Adrenal gland (tissue), 9 donors: ENCODE measurements at regions not wholly inside any gene's neighbourhood (a gene's known extent, or its start where the extent isn't known, plus 50 kb on each side); places are given as distances from the start of the nearest gene placed in this dataset.

ENCODE experiments used
- DNase-seq, 7 donors: peaks; one replicate each; pipeline ENCODE4 v3.0.0-alpha.2; 2019 to 2020
- H3K27ac ChIP-seq, 5 donors: fragments of 200-600 bp; sonication (generic) in 4 of 5; 1 replicate in 3 of 5; 2 replicates in 2 of 5; pipeline versions ENCODE4 v1.5.1 to v1.8.0; 2016 to 2020; ENCODE audit warnings: mild to moderate bottlenecking in 1 of 5
- H3K27me3 ChIP-seq: fragments of 200-600 bp; 2 replicates; pipeline ENCODE4 v1.8.0; 2021
- H3K36me3 ChIP-seq, 2 donors: fragments of 200-600 bp; replicated peaks in 1 of 2; 1 replicate in 1 of 2; 2 replicates in 1 of 2; pipeline versions ENCODE4 v1.5.1 to v1.8.0; 2018 to 2022
- H3K4me1 ChIP-seq, 2 donors: fragments of 200-600 bp; replicated peaks in 1 of 2; 1 replicate in 1 of 2; 2 replicates in 1 of 2; pipeline versions ENCODE4 v1.5.1 to v1.8.0; 2018 to 2021
- H3K4me3 ChIP-seq, 4 donors: fragments of 200-600 bp; sonication (generic) in 3 of 4; one replicate each; pipeline ENCODE4 v1.5.1; 2016 to 2018
- H3K9me3 ChIP-seq, 3 donors: fragments of 200-600 bp; sonication (generic) in 1 of 3; replicated peaks in 1 of 3; 1 replicate in 2 of 3; 2 replicates in 1 of 3; pipeline versions ENCODE4 v1.5.1 to v1.8.0; 2016 to 2021
- CTCF ChIP-seq, 6 experiments: fragments of 450-650 bp in 4 of 6; fragments of 200-600 bp in 2 of 6; sonication (generic) in 1 of 6; IDR thresholded peaks; 1 replicate in 5 of 6; 2 replicates in 1 of 6; pipeline versions ENCODE4 v1.5.1 to v1.8.0; 2016 to 2021; ENCODE audit warnings: antibody characterized with exemption in 6 of 6, mild to moderate bottlenecking in 2 of 6, moderate library complexity in 1 of 6
- POLR2A ChIP-seq, 2 donors: fragments of 450-650 bp; IDR thresholded peaks; one replicate each; pipeline ENCODE4 v1.6.1; 2017; ENCODE audit warnings: antibody characterized with exemption in 2 of 2, mild to moderate bottlenecking in 2 of 2, moderate library complexity in 1 of 2
- WGBS, 4 donors: extraction: QIAGEN DNeasy Blood & Tissue Kit in 2 of 4; methylation state at CpG; one replicate each; pipeline versions ENCODE4 v1.1.5 to v1.1.7; 2013 to 2017; 5-methylcytosine and 5-hydroxymethylcytosine counted together
- intact Hi-C, 2 donors: fragments of 100-400 bp; cut with DNase I; formaldehyde crosslinking; loops; one replicate each; pipeline versions ENCODE4 v1.14.1 to v1.15.0; 2022 to 2023
- donor health status: healthy with polysubstance abuse.
- donor health status: Bipolar disorder and iron deficiency.
- donor health status: DM: yes; HTN: yes; CAD: no.
- donor health status: DM: no; HTN: no; CAD: no.
- donor health status: DM: no; HTN: no; CAD: no.

- Histone ChIP-seq H3K9me3 (no peaks in the 10 kb centered on the region), H3K36me3 (no peaks in the 10 kb centered on the region), H3K4me1 (no peaks in the 10 kb centered on the region), H3K27me3 (no peaks in the 10 kb centered on the region), H3K27ac (no peak overlapping the region), H3K4me3 (no peak overlapping the region)
- DNase-seq = peak in 1 of 7 donors; percentile 54
- WGBS, 4 donors = 6 to 21% (median 14%) methylated on average over 1 of the region's 1 CpG
- intact Hi-C loops = no loop called here
- TF ChIP-seq CTCF (IDR thresholded peaks at IDR 0.05) (no peak), POLR2A (IDR thresholded peaks at IDR 0.05) (no peak)
Measured at GRCh38 chr5:104815212-104815611, 1252.6 kb upstream of the NUDT12 start.

- no peaks in the 10 kb centered on the region for H3K9me3 ChIP-seq
- H3K4me3 ChIP-seq = no peak overlapping the region
- 67 to 84% (median 75%) methylated on average over 4 of the region's 4 CpGs for WGBS, 4 donors
- no peaks in the 10 kb centered on the region for H3K36me3 ChIP-seq
- DNase-seq = peak in 2 of 7 donors; percentile 6 to 24
- peak in 5 of 6 experiments; percentile 12 to 33 (median 19) for TF ChIP-seq CTCF (IDR thresholded peaks at IDR 0.05)
- no peak for TF ChIP-seq POLR2A (IDR thresholded peaks at IDR 0.05)
- no peaks in the 10 kb centered on the region for H3K27me3 ChIP-seq
- H3K4me1 ChIP-seq = no peaks in the 10 kb centered on the region
- H3K27ac ChIP-seq = no peak overlapping the region
- intact Hi-C loops = no loop called here
Measured at GRCh38 chr5:104800440-104801048, 1238.0 kb upstream of the NUDT12 start.

- H3K4me3 ChIP-seq = no peak overlapping the region
- H3K4me1 ChIP-seq = peaks cover 0 to 12% of the 10 kb centered on the region in 2 donors
- H3K36me3 ChIP-seq = no peaks in the 10 kb centered on the region
- no peaks in the 10 kb centered on the region for H3K9me3 ChIP-seq
- H3K27ac ChIP-seq = no peak overlapping the region
- DNase-seq = no peak
- H3K27me3 ChIP-seq = no peaks in the 10 kb centered on the region
- TF ChIP-seq CTCF (IDR thresholded peaks at IDR 0.05) (no peak), POLR2A (IDR thresholded peaks at IDR 0.05) (no peak)
- intact Hi-C loops = no loop called here
Measured at GRCh38 chr5:104793755-104794080, 1231.1 kb upstream of the NUDT12 start.

- H3K27ac ChIP-seq = no peak overlapping the region
- no peak for DNase-seq
- intact Hi-C loops = no loop called here
- WGBS, 4 donors = 80 to 88% (median 84%) methylated on average over 4 of the region's 4 CpGs
- no peaks in the 10 kb centered on the region for H3K36me3 ChIP-seq
- TF ChIP-seq CTCF (IDR thresholded peaks at IDR 0.05) (no peak), POLR2A (IDR thresholded peaks at IDR 0.05) (no peak)
- peaks cover 0 to 12% of the 10 kb centered on the region in 2 donors for H3K4me1 ChIP-seq
- H3K9me3 ChIP-seq = no peaks in the 10 kb centered on the region
- H3K4me3 ChIP-seq = no peak overlapping the region
- no peaks in the 10 kb centered on the region for H3K27me3 ChIP-seq
Measured at GRCh38 chr5:104793031-104793754, 1230.6 kb upstream of the NUDT12 start.
